HUES6 (cell line): ENCODE measurements at regions not wholly inside any gene's neighbourhood (a gene's known extent, or its start where the extent isn't known, plus 50 kb on each side); places are given as distances from the start of the nearest gene placed in this dataset.
"Not testable (repeated sequence)": the region's sequence is repeated elsewhere in the genome, so short reads cannot be mapped to it uniquely, and the experiment has no call there.

Source experiments
- H3K27ac ChIP-seq: 2 replicates; pipeline ENCODE4 v1.7.0; 2013; ENCODE audit warnings: low read depth, mild to moderate bottlenecking, low read length, inconsistent platforms
- H3K27me3 ChIP-seq: 2 replicates; pipeline ENCODE4 v1.6.1; 2013; ENCODE audit warnings: low read length; ENCODE audit not compliant: control insufficient read depth, insufficient read depth
- H3K36me3 ChIP-seq: 2 replicates; pipeline ENCODE4 v1.6.1; 2013; ENCODE audit warnings: low read length; ENCODE audit not compliant: control insufficient read depth, insufficient read depth
- H3K4me1 ChIP-seq: 2 replicates; pipeline ENCODE4 v1.6.1; 2013; ENCODE audit warnings: low read length; ENCODE audit not compliant: control insufficient read depth, insufficient read depth
- H3K4me3 ChIP-seq: 2 replicates; pipeline ENCODE4 v1.5.1; 2013; ENCODE audit warnings: low read depth, low read length
- H3K9ac ChIP-seq: one replicate; pipeline ENCODE4 v1.6.1; 2013; ENCODE audit warnings: mild to moderate bottlenecking, low read length
- H3K9me3 ChIP-seq: 2 replicates; pipeline ENCODE4 v1.6.1; 2013; ENCODE audit warnings: low read depth, low read length; ENCODE audit not compliant: control insufficient read depth, insufficient read depth

DNA sequence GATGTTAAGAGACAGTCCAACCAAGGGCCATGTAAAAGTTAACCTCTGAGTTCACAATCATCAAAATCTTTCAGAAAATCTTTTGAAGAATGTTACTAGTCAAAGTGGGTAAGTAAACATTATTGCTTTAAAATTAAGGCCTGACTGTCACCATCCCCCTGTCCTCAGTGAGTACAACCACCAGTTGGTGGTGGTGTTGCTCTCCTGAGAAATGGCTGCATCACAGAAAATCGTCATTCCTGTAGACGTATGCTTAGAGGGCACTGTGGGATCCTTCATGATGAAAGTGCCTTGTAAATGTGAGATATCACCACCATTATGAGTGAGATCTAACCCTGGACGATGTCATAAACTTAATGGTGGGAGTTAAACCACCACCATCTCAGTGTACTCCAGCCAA lies 451.2 kb downstream of the RPS29 start:
- Histone ChIP-seq H3K4me3 (no peak overlapping the region), H3K36me3 (no peaks in the 10 kb centered on the region), H3K27ac (no peak overlapping the region), H3K4me1 (no peaks in the 10 kb centered on the region), H3K9ac (no peak overlapping the region), H3K9me3 (0 out of 2 replicates have a peak, but pooled peaks cover 3% of the 10 kb centered on the region), H3K27me3 (no peaks in the 10 kb centered on the region)

- Histone ChIP-seq H3K36me3 (no peaks in the 10 kb centered on the region), H3K4me3 (no peak overlapping the region), H3K4me1 (0 out of 2 replicates have a peak, but pooled peaks cover 2% of the 10 kb centered on the region), H3K27ac (no peak overlapping the region), H3K9me3 (no peaks in the 10 kb centered on the region), H3K9ac (no peak overlapping the region), H3K27me3 (no peaks in the 10 kb centered on the region)
Measured at GRCh38 chr14:49121246-49121645, 464.9 kb downstream of the RPS29 start.

GRCh38 chr14:49114161-49114893 lies 471.9 kb downstream of the RPS29 start:
- Histone ChIP-seq H3K4me1 (no peaks in the 10 kb centered on the region), H3K36me3 (no peaks in the 10 kb centered on the region), H3K27me3 (no peaks in the 10 kb centered on the region), H3K9ac (no peak overlapping the region), H3K27ac (no peak overlapping the region), H3K9me3 (no peaks in the 10 kb centered on the region), H3K4me3 (no peak overlapping the region)

DNA sequence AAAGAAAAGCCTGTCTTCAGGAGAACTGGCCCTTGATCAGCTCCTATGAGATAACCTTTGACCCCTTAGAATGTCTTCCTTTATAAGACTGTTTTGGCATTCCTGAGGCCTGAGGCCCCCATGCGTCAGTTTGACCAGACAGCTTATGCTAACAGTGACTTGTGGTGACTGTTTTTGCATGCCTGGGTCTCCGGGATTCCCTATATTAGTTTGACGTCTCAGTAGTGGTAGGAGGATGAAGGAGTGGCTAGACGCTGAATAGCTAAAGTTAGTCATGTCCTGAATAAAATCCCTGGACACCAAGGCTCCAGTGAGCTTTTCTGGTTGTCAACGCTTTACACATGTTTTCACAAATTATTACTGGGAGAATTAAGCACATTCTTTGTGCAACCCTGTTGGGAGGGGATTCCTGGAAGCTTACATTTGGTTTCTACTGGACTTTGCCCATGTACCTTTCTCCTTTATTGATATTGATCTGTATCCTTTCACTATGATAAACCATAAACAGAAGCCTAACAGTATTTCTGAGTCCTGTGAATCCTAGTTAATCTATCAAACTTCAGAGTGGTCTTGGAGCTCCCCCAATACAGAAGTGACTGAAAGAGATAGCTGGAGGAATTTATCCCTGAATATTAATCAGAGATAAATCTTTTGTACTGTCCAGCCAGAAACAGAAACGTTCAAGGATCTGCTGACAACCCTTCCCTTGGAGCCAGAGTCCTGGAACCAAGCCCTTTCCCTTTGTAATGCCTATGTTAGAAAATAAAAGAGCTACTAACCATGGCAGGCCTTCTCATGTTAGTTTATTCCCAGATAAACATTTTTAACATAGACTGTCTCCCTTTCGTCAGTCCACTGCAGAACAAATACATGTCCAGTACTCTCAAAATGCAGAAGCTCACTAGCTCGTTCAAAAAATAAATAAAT lies 479.2 kb downstream of the RPS29 start:
- H3K4me1 ChIP-seq: no peaks in the 10 kb centered on the region
- H3K27me3 ChIP-seq: no peaks in the 10 kb centered on the region
- no peaks in the 10 kb centered on the region for H3K36me3 ChIP-seq
- H3K9me3 ChIP-seq: no peaks in the 10 kb centered on the region
- no peak overlapping the region for H3K4me3 ChIP-seq
- no peak overlapping the region for H3K9ac ChIP-seq
- no peak overlapping the region for H3K27ac ChIP-seq

DNA sequence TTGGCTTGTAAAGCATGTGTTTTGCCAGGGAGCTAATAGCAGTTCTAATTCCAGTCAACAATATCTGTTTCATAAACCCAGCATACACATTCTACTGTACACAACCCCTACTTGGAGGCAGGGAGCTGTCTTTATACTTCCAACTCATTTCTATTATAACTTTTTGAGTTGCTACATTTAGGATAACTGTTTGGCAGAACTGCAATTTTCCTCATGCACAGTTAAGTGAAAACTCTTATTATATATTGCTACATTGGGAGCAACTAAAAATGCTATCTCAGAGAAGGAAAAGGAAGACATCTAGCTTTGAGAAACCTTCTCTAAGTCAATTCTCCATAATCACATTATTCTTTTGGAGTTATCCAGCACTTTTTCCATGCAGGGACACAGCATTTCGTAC lies 480.2 kb downstream of the RPS29 start:
- Histone ChIP-seq H3K9me3 (no peaks in the 10 kb centered on the region), H3K27ac (no peak overlapping the region), H3K4me1 (no peaks in the 10 kb centered on the region), H3K27me3 (no peaks in the 10 kb centered on the region), H3K9ac (no peak overlapping the region), H3K36me3 (no peaks in the 10 kb centered on the region), H3K4me3 (no peak overlapping the region)

DNA sequence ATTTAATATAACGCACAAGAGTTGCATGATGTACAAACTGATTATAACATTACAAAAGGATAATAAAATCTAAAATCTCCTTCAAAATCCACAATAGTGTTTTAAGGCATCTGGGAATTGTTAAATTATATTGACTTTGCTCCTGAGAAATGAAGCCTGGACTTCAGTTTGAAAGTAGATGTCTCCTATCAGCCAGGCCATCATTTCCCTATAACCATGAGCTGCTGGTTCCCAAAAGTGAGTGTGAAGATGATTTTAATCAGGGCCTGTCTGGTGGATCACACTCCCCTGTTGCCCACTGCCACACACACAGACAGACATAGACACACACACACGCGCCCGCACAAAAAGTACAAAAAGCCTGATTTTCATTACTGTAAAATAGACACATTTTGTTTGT lies 480.7 kb downstream of the RPS29 start:
- Histone ChIP-seq H3K27ac (no peak overlapping the region), H3K4me1 (no peaks in the 10 kb centered on the region), H3K9me3 (no peaks in the 10 kb centered on the region), H3K36me3 (no peaks in the 10 kb centered on the region), H3K4me3 (no peak overlapping the region), H3K9ac (no peak overlapping the region), H3K27me3 (no peaks in the 10 kb centered on the region)

- Histone ChIP-seq H3K27me3 (no peaks in the 10 kb centered on the region), H3K4me1 (no peaks in the 10 kb centered on the region), H3K36me3 (no peaks in the 10 kb centered on the region), H3K9me3 (no peaks in the 10 kb centered on the region), H3K9ac (no peak overlapping the region), H3K27ac (no peak overlapping the region), H3K4me3 (no peak overlapping the region)
Measured at GRCh38 chr14:49092345-49092744, 493.8 kb downstream of the RPS29 start.

DNA sequence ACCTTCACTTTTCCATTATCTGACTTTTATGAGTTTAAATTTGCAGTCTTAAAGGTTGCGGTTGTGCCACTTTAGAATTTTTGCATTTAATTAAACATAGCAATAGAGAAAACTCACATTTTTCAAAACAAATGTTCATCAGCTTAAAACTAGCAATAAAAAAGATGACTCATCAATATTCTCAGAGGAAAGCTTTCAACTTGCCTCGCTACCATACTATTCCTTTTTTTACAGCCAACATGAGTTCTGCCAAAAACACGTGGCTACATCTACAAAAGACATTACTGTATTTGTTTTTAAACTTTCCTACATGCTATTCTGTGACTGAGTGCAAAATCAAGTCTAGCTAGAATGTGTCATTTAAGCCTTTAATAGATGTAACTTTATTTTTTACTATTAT lies 497.1 kb downstream of the RPS29 start:
- Histone ChIP-seq H3K27me3 (no peaks in the 10 kb centered on the region), H3K4me1 (no peaks in the 10 kb centered on the region)

GRCh38 chr14:49073292-49073691 lies 512.9 kb downstream of the RPS29 start:
- H3K9ac ChIP-seq, H3K9me3 ChIP-seq, H3K4me3 ChIP-seq, H3K4me1 ChIP-seq, H3K27ac ChIP-seq, H3K36me3 ChIP-seq, H3K27me3 ChIP-seq: not testable (repeated sequence)

More for the DNA sequence above, 497.1 kb downstream of the RPS29 start:
- Histone ChIP-seq H3K36me3 (no peaks in the 10 kb centered on the region), H3K4me3 (no peak overlapping the region), H3K9ac (no peak overlapping the region), H3K9me3 (no peaks in the 10 kb centered on the region), H3K27ac (no peak overlapping the region)

DNA sequence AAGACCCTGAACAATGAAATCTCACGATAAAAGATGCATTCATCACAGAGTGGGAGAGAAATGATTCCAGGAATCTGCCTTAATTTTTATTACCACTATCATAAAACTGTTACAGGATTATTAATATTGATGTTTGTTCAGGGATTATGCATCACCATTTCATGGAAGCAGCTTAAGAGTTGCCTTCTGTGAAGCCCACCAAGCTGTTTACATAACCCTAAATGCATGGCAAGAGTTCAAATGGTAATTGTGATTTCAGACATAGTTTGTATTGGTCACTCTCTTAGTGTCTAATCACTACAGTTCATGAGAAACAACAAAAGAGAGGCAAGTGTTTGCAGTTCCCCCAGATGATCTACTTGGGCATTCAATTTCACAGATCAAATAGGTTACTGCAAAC lies 527.7 kb downstream of the RPS29 start:
- Histone ChIP-seq H3K4me1 (no peaks in the 10 kb centered on the region), H3K4me3 (no peak overlapping the region), H3K36me3 (no peaks in the 10 kb centered on the region), H3K27me3 (no peaks in the 10 kb centered on the region), H3K27ac (no peak overlapping the region), H3K9ac (no peak overlapping the region), H3K9me3 (no peaks in the 10 kb centered on the region)

DNA sequence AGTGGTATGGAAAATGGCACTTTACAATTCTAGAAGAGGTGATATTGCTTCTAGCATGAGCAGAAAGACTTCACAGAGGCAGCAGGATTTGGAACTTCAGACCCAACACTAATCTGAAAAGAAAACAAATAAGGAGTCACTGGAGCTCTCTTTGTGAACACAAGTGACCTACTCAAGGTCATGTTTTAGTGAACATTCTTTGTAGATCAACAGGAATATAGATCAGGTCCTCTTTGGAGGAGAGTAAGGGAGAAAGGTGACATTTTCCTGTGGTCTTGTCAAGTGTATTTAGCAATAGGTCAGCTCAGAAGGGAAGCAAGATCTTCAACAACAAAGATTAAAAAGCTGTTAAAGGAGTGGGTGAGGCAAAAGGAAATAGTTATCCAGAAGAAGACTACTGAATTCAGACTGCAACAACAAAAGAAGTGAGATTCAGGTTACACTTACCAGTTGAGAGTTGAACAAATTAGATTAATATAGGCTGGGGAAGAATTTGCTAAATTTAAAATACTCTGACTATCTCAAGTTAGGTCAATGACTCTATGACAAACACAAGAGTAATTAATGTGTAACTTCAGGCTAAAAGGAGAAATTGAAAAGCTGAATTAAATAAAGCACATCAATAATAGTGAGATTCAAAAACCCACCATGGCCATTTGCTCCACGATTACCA lies 528.2 kb downstream of the RPS29 start:
- H3K4me1 ChIP-seq: no peaks in the 10 kb centered on the region
- H3K9me3 ChIP-seq: no peaks in the 10 kb centered on the region
- no peak overlapping the region for H3K9ac ChIP-seq
- H3K36me3 ChIP-seq: no peaks in the 10 kb centered on the region
- no peak overlapping the region for H3K4me3 ChIP-seq
- no peaks in the 10 kb centered on the region for H3K27me3 ChIP-seq
- H3K27ac ChIP-seq: no peak overlapping the region
